Adrenal gland (tissue), 5 donors: ENCODE measurements at regions not wholly inside any gene's neighbourhood (a gene's known extent, or its start where the extent isn't known, plus 50 kb on each side); places are given as distances from the start of the nearest gene placed in this dataset.

Experiments
- CTCF ChIP-seq, 6 experiments: fragments of 450-650 bp in 4 of 6; fragments of 200-600 bp in 2 of 6; sonication (generic) in 1 of 6; IDR thresholded peaks; 1 replicate in 5 of 6; 2 replicates in 1 of 6; pipeline versions ENCODE4 v1.5.1 to v1.8.0; 2016 to 2021; ENCODE audit warnings: antibody characterized with exemption in 6 of 6, mild to moderate bottlenecking in 2 of 6, moderate library complexity in 1 of 6
- POLR2A ChIP-seq, 2 donors: fragments of 450-650 bp; IDR thresholded peaks; one replicate each; pipeline ENCODE4 v1.6.1; 2017; ENCODE audit warnings: antibody characterized with exemption in 2 of 2, mild to moderate bottlenecking in 2 of 2, moderate library complexity in 1 of 2
- donor health status: DM: no; HTN: no; CAD: no.

DNA sequence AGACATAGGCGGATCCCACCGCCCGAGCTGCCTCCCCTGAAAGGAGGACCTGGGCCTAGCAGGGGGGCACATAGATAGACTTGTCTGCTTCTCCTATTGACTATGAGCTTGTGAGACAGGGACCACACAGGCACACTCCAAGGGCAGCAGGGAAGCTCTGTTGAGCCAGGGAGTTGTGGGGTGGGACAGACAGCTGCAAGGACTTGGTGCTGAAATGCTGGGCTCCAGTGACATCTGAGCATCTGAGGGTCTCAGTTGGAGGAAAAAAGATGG, 53.4 kb upstream of the ANO1 start:
- TF ChIP-seq CTCF (IDR thresholded peaks at IDR 0.05) (no peak), POLR2A (IDR thresholded peaks at IDR 0.05) (no peak)
